CD14-positive monocyte (primary cell): ENCODE measurements at regions not wholly inside any gene's neighbourhood (a gene's known extent, or its start where the extent isn't known, plus 50 kb on each side); places are given as distances from the start of the nearest gene placed in this dataset.

Experiments
- DNase-seq, 3 donors: peaks; one replicate each; pipeline ENCODE4 v3.0.0-alpha.2; 2011 to 2022
- H2AFZ ChIP-seq: 2 replicates; pipeline ENCODE4 v1.6.0; 2012; ENCODE audit warnings: mild to moderate bottlenecking, low read depth, low read length, inconsistent platforms; ENCODE audit not compliant: insufficient read depth, poor library complexity, severe bottlenecking
- H3K27ac ChIP-seq, 2 donors: 1 replicate in 1 of 2; 2 replicates in 1 of 2; pipeline ENCODE4 v1.5.1; 2012 to 2013; ENCODE audit warnings: low read length in 2 of 2, control low read depth in 1 of 2, inconsistent platforms in 1 of 2, low read depth in 1 of 2, mild to moderate bottlenecking in 1 of 2
- H3K27me3 ChIP-seq, 2 donors: one replicate each; pipeline versions ENCODE4 v1.6.0 to v1.6.1; 2011 to 2013; ENCODE audit warnings: low read length in 2 of 2; ENCODE audit not compliant: control insufficient read depth in 2 of 2, insufficient read depth in 2 of 2
- H3K36me3 ChIP-seq, 2 donors: replicated peaks in 1 of 2; 1 replicate in 1 of 2; 2 replicates in 1 of 2; pipeline versions ENCODE4 v1.5.1 to v1.6.1; 2012 to 2013; ENCODE audit warnings: low read length in 2 of 2, control low read depth in 1 of 2, inconsistent platforms in 1 of 2, mild to moderate bottlenecking in 1 of 2; ENCODE audit not compliant: insufficient read depth in 2 of 2, control insufficient read depth in 1 of 2
- H3K4me1 ChIP-seq, 2 donors: 1 replicate in 1 of 2; 2 replicates in 1 of 2; pipeline versions ENCODE4 v1.5.1 to v1.6.1; 2012 to 2013; ENCODE audit warnings: low read length in 2 of 2, control low read depth in 1 of 2, inconsistent platforms in 1 of 2, mild to moderate bottlenecking in 1 of 2, moderate library complexity in 1 of 2; ENCODE audit not compliant: insufficient read depth in 2 of 2, control insufficient read depth in 1 of 2
- H3K4me2 ChIP-seq: replicated peaks from 2 replicates; pipeline ENCODE3; 2012; ENCODE audit warnings: low read length, moderate library complexity, mild to moderate bottlenecking; ENCODE audit not compliant: poor library complexity, severe bottlenecking; ENCODE audit errors: extremely low read depth
- H3K4me3 ChIP-seq, 3 experiments: fragments of 200-600 bp in 1 of 3; sonication (generic) in 1 of 3; replicated peaks in 1 of 3; 1 replicate in 2 of 3; 2 replicates in 1 of 3; pipeline ENCODE4 v1.5.1; 2011 to 2013; ENCODE audit warnings: low read length in 3 of 3, mild to moderate bottlenecking in 3 of 3, control low read depth in 2 of 3, low read depth in 2 of 3, inconsistent platforms in 1 of 3, moderate library complexity in 1 of 3
- H3K79me2 ChIP-seq: 2 replicates; pipeline ENCODE4 v1.6.0; 2012; ENCODE audit warnings: mild to moderate bottlenecking, control low read depth, inconsistent platforms, low read length, moderate library complexity; ENCODE audit not compliant: insufficient read depth
- H3K9ac ChIP-seq: 2 replicates; pipeline ENCODE4 v1.6.0; 2017; ENCODE audit warnings: low read length, mild to moderate bottlenecking; ENCODE audit not compliant: insufficient read depth, poor library complexity, severe bottlenecking
- H3K9me3 ChIP-seq, 2 donors: replicated peaks in 1 of 2; 1 replicate in 1 of 2; 2 replicates in 1 of 2; pipeline versions ENCODE4 v1.5.1 to v1.6.1; 2012 to 2013; ENCODE audit warnings: low read length in 2 of 2, control low read depth in 1 of 2; ENCODE audit not compliant: control insufficient read depth in 1 of 2, insufficient read depth in 1 of 2
- H4K20me1 ChIP-seq: 2 replicates; pipeline ENCODE4 v1.6.0; 2012; ENCODE audit warnings: mild to moderate bottlenecking, low read length, control low read depth, moderate library complexity; ENCODE audit not compliant: insufficient read depth
- H3K27ac Mint-ChIP-seq, 7 donors: one replicate each; pipeline ENCODE4 v1.8.0; 2020; ENCODE audit warnings: mild to moderate bottlenecking in 7 of 7, mixed read lengths in 7 of 7, moderate library complexity in 6 of 7, inconsistent platforms in 2 of 7
- H3K27me3 Mint-ChIP-seq, 3 donors: one replicate each; pipeline ENCODE4 v1.8.0; 2021 to 2022; ENCODE audit warnings: low read depth in 3 of 3, mild to moderate bottlenecking in 3 of 3, mixed read lengths in 3 of 3, moderate library complexity in 3 of 3, inconsistent platforms in 1 of 3
- H3K36me3 Mint-ChIP-seq, 2 donors: one replicate each; pipeline ENCODE4 v1.8.0; 2020; ENCODE audit warnings: mixed read lengths in 2 of 2, inconsistent platforms in 1 of 2, mild to moderate bottlenecking in 1 of 2
- H3K4me1 Mint-ChIP-seq: one replicate; pipeline ENCODE4 v1.8.0; 2020; ENCODE audit warnings: mild to moderate bottlenecking, mixed read lengths
- H3K4me3 Mint-ChIP-seq, 2 donors: one replicate each; pipeline ENCODE4 v1.8.0; 2020; ENCODE audit warnings: mild to moderate bottlenecking in 2 of 2, mixed read lengths in 2 of 2, moderate library complexity in 1 of 2
- H3K9me3 Mint-ChIP-seq, 7 donors: one replicate each; pipeline ENCODE4 v1.8.0; 2020 to 2022; ENCODE audit warnings: mixed read lengths in 7 of 7, mild to moderate bottlenecking in 6 of 7, moderate library complexity in 6 of 7, inconsistent platforms in 2 of 7
- WGBS: methylation state at CpG from one replicate; pipeline ENCODE4 v1.1.5; 2013; ENCODE audit warnings: missing lambda C conversion rate; ENCODE audit not compliant: insufficient coverage; 5-methylcytosine and 5-hydroxymethylcytosine counted together
- intact Hi-C, 2 donors: fragments of 100-400 bp; cut with micrococcal nuclease; formaldehyde crosslinking; loops; one replicate each; pipeline versions ENCODE4 v1.15.0 to v1.15.1; 2023
- TF ChIP-seq, protein P1 (sequence below): fragments of 200-600 bp; IDR thresholded peaks from one replicate; pipeline ENCODE4 v1.8.0; 2022; ENCODE audit warnings: antibody characterized with exemption, mild to moderate bottlenecking

DNA sequence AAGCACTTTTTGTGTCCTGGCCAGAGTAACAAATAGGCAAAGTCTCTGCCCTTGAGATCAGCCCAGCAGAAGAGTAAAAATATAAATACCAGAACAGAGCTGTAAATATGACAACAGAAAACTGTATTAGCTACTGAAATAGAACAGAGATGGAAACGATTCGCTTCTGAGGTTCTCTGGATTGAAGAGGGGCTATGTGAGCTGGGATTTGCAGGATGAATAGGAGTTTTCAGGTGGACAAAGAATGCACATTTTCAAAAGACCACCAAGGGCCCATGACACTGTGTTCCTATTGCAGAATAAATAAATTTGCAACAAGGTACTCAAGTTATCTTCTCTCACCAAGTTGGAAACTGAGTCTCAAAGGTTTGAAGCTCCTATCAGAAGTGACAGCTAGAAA lies 176.6 kb downstream of the BCL11B start:
- Histone ChIP-seq H3K36me3 (no peaks in the 10 kb centered on the region), H3K4me1 (no peaks in the 10 kb centered on the region), H3K4me3 (no peak overlapping the region), H3K27ac (no peak overlapping the region), H4K20me1 (no peaks in the 10 kb centered on the region), H3K9ac (no peak overlapping the region), H2AFZ (no peak overlapping the region), H3K9me3 (no peaks in the 10 kb centered on the region), H3K4me2 (no peak overlapping the region), H3K79me2 (no peaks in the 10 kb centered on the region), H3K27me3 (no peaks in the 10 kb centered on the region)
- Mint-ChIP-seq H3K27me3 (peaks cover 0 to 3% (median 2%) of the 10 kb centered on the region in 3 donors), H3K4me1 (no peaks in the 10 kb centered on the region), H3K27ac (no peak overlapping the region), H3K4me3 (no peak overlapping the region), H3K9me3 (peaks cover 1 to 20% (median 10%) of the 10 kb centered on the region in 7 donors), H3K36me3 (no peaks in the 10 kb centered on the region)
- intact Hi-C loops: no loop called here
- no peak for DNase-seq
- WGBS: no CpG with 5 or more reads among the region's 2 CpGs
- TF ChIP-seq, protein P1, sequence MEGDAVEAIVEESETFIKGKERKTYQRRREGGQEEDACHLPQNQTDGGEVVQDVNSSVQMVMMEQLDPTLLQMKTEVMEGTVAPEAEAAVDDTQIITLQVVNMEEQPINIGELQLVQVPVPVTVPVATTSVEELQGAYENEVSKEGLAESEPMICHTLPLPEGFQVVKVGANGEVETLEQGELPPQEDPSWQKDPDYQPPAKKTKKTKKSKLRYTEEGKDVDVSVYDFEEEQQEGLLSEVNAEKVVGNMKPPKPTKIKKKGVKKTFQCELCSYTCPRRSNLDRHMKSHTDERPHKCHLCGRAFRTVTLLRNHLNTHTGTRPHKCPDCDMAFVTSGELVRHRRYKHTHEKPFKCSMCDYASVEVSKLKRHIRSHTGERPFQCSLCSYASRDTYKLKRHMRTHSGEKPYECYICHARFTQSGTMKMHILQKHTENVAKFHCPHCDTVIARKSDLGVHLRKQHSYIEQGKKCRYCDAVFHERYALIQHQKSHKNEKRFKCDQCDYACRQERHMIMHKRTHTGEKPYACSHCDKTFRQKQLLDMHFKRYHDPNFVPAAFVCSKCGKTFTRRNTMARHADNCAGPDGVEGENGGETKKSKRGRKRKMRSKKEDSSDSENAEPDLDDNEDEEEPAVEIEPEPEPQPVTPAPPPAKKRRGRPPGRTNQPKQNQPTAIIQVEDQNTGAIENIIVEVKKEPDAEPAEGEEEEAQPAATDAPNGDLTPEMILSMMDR: no peak

DNA sequence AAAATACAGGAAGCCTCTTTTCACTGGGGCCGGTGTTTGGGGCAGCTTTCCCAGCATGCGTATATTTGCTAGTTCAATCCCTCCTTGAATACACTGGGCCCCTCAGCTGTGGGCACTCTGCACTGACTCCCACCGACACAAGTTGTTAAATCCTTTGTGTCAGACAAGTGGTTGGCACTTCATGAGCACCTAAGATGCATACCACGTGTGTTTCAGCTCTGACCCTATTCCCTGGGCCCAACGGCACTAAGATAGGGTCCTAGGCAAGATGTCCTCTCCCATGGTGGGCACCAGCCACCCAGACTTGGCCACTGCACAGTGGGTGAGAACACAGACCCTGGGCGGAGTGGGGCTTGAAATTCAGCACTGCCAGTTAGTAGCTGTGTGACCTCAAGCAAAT lies 173.8 kb downstream of the BCL11B start:
- H3K4me3 Mint-ChIP-seq: no peak overlapping the region
- H4K20me1 ChIP-seq: no peaks in the 10 kb centered on the region
- H3K27me3 Mint-ChIP-seq: peaks cover 0 to 3% (median 0%) of the 10 kb centered on the region in 3 donors
- 90% methylated on average over 5 of the region's 6 CpGs for WGBS
- no peaks in the 10 kb centered on the region for H3K9me3 ChIP-seq
- H2AFZ ChIP-seq: no peak overlapping the region
- no peaks in the 10 kb centered on the region for H3K4me1 ChIP-seq
- no peaks in the 10 kb centered on the region for H3K4me1 Mint-ChIP-seq
- H3K79me2 ChIP-seq: no peaks in the 10 kb centered on the region
- no peak overlapping the region for H3K9ac ChIP-seq
- no peaks in the 10 kb centered on the region for H3K27me3 ChIP-seq
- intact Hi-C loops: no loop called here
- H3K36me3 Mint-ChIP-seq: no peaks in the 10 kb centered on the region
- H3K27ac Mint-ChIP-seq: no peak overlapping the region
- no peak overlapping the region for H3K4me3 ChIP-seq
- TF ChIP-seq, protein P1: no peak
- H3K4me2 ChIP-seq: no peak overlapping the region
- peaks cover 0 to 16% (median 5%) of the 10 kb centered on the region in 7 donors for H3K9me3 Mint-ChIP-seq
- no peaks in the 10 kb centered on the region for H3K36me3 ChIP-seq
- H3K27ac ChIP-seq: no peak overlapping the region
- no peak for DNase-seq
